ENCODE measurements at regions not wholly inside any gene's neighbourhood (a gene's known extent, or its start where the extent isn't known, plus 50 kb on each side); places are given as distances from the start of the nearest gene placed in this dataset.
A peak's percentile ranks its signal among the peaks of the same experiment; 100 is the strongest.

DNA sequence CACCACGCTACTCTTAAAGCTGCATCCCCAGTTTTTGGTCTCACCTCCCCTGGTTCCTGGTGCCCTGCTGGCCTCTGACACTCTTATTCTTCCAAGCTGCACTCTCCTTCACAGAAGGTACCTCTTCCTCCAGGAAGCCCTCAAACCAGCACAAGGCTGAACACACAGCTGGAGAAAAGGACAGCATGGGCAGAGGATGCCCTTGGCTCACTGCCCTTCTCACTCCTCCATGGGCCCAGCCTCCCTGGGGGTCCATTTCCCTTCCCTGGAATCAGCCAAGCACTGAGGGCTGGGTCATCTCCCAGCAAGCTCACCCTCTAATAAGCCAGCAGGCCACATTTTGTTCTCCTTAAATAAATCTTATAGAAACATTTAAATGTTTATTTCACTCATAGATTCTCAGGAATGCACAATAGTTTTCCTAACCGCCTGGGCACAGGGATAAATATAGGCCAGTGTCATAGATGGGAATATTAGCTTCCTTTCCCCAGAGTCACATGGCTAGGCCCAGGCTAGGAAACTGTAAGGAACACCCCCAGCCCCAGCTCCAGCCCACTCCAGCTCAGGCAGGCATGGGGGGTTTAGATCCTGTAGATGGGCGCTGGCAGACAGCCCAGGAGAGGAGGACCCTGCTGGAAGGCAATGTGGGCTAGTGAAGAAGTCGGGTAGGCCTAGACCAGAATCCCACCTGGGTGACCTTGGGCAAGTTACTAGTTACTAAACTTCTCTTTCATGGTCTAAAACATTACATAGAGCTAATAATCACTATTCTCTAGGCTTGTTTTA is 51.5 kb downstream of the IRAG1 start:
- TF ChIP-seq, protein P1, sequence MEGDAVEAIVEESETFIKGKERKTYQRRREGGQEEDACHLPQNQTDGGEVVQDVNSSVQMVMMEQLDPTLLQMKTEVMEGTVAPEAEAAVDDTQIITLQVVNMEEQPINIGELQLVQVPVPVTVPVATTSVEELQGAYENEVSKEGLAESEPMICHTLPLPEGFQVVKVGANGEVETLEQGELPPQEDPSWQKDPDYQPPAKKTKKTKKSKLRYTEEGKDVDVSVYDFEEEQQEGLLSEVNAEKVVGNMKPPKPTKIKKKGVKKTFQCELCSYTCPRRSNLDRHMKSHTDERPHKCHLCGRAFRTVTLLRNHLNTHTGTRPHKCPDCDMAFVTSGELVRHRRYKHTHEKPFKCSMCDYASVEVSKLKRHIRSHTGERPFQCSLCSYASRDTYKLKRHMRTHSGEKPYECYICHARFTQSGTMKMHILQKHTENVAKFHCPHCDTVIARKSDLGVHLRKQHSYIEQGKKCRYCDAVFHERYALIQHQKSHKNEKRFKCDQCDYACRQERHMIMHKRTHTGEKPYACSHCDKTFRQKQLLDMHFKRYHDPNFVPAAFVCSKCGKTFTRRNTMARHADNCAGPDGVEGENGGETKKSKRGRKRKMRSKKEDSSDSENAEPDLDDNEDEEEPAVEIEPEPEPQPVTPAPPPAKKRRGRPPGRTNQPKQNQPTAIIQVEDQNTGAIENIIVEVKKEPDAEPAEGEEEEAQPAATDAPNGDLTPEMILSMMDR (IDR thresholded peaks at IDR 0.05) = no peak
- no peak for TF ChIP-seq POLR2A (IDR thresholded peaks at IDR 0.05)
- Histone ChIP-seq H3K4me1 (replicated peaks in 1 of 2) (peaks cover 0 to 8% of the 10 kb centered on the region in 2 donors), H3K9me3 (replicated peaks in 1 of 3) (no peaks in the 10 kb centered on the region), H3K4me3 (no peak overlapping the region), H3K27me3 (no peaks in the 10 kb centered on the region), H3K36me3 (replicated peaks in 1 of 2) (no peaks in the 10 kb centered on the region), H3K27ac (peak overlapping the region in 1 of 5 donors; percentile 23)
- intact Hi-C loops (cut with DNase I) = no loop called here
- WGBS, 4 donors = 71 to 88% (median 81%) methylated on average over 4 of the region's 4 CpGs
- DNase-seq = no peak

DNA sequence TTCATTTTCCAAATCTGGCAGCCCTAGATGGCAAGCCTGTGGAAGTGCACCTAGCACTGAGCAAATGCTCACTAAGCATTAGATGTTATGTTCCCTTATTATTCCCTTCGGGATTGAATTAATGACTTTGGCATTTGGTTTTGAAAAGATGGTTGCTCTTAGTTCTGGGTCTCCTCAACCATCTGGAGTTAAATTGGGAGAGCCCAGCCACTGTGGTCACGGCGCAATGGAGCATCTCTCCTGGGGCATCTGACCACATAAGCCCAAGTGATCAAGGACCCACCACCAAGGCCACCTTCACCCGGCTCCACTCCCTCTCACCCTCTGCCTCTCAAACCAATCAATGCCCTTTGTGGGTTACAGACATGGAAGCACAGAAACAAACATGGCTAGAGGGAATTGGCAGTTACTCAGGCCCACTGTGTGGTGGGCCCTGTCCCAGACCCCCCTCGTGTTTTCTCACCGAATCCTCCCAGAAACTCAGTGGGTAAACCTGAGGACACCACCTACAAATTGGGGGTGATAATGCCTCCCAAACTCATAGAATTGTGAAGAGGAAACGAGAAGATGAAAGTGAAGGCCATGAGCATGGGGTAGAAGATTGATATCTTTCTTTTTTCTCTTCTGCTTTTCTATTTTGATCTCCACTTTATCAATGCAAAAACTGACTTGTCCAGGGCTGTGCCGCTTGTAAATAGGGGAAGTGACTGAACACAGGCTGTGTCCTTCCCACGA is 52.2 kb downstream of the IRAG1 start:
- H3K9me3 ChIP-seq (replicated peaks in 1 of 3) = no peaks in the 10 kb centered on the region
- H3K36me3 ChIP-seq (replicated peaks in 1 of 2) = no peaks in the 10 kb centered on the region
- TF ChIP-seq, protein P1 (IDR thresholded peaks at IDR 0.05) = no peak
- TF ChIP-seq POLR2A (IDR thresholded peaks at IDR 0.05) = no peak
- peaks cover 0 to 8% of the 10 kb centered on the region in 2 donors for H3K4me1 ChIP-seq (replicated peaks in 1 of 2)
- 71 to 82% (median 77%) methylated on average over 9 of the region's 9 CpGs for WGBS, 4 donors
- intact Hi-C loops (cut with DNase I) = no loop called here
- no peaks in the 10 kb centered on the region for H3K27me3 ChIP-seq
- peak overlapping the region in 2 of 5 donors; percentile 15 to 52 for H3K27ac ChIP-seq
- DNase-seq = peak in 1 of 7 donors; percentile 11
- no peak overlapping the region for H3K4me3 ChIP-seq

DNA sequence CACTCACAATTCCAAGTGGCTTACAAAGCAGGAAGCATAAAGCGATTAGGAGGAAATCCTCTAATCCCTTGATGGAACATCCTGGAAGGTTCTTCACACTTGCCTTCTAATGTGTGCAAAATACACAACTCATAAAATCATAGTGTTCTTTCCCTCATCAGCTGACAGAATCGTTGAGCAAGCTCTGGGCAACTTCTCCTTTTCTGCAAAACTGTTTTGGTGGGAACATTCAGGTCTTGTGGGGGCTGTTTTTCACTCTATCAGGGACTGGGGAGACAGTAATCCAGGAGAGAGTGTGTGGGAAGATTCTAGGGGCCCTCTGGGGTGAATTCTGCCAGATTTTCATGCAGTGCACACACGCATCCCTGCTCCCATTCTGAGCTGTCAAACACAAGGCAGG is 53.2 kb downstream of the IRAG1 start:
- DNase-seq = no peak
- H3K9me3 ChIP-seq (replicated peaks in 1 of 3) = no peaks in the 10 kb centered on the region
- 71 to 85% (median 74%) methylated on average over 3 of the region's 3 CpGs for WGBS, 4 donors
- H3K36me3 ChIP-seq (replicated peaks in 1 of 2) = no peaks in the 10 kb centered on the region
- no peak for TF ChIP-seq POLR2A (IDR thresholded peaks at IDR 0.05)
- TF ChIP-seq, protein P1 (IDR thresholded peaks at IDR 0.05) = no peak
- H3K4me1 ChIP-seq (replicated peaks in 1 of 2) = peaks cover 0 to 8% of the 10 kb centered on the region in 2 donors
- H3K4me3 ChIP-seq = no peak overlapping the region
- no peaks in the 10 kb centered on the region for H3K27me3 ChIP-seq
- H3K27ac ChIP-seq = peak overlapping the region in 2 of 5 donors; percentile 37 to 52
- intact Hi-C loops (cut with DNase I) = no loop called here

DNA sequence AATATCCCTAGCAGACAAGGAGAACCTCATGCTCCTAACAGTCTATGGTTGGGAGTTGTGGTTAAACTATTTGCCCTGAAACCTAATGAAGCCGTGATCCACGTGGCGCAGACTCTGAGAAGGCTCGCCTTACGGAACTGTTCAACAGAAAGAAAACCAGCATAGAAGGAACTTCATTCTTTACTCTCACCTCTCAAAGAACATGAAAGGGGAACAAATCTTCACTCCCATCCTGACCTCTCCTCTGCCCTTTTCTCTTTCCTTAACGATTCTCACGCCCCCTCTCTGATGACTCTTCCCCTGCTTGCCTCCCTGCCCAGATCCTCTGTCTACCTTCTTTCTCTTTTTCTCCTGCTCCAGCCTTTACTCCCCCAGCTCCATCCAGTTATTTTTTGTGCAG is 54.2 kb downstream of the IRAG1 start:
- Histone ChIP-seq H3K4me1 (replicated peaks in 1 of 2) (peaks cover 0 to 8% of the 10 kb centered on the region in 2 donors), H3K36me3 (replicated peaks in 1 of 2) (no peaks in the 10 kb centered on the region), H3K27ac (peak overlapping the region in 1 of 5 donors; percentile 52), H3K27me3 (no peaks in the 10 kb centered on the region), H3K9me3 (replicated peaks in 1 of 3) (no peaks in the 10 kb centered on the region), H3K4me3 (no peak overlapping the region)
- intact Hi-C loops (cut with DNase I) = no loop called here
- TF ChIP-seq, protein P1 (IDR thresholded peaks at IDR 0.05) = no peak
- TF ChIP-seq POLR2A (IDR thresholded peaks at IDR 0.05) = no peak
- peak in 1 of 7 donors; percentile 10 for DNase-seq
- 75 to 88% (median 81%) methylated on average over 7 of the region's 7 CpGs for WGBS, 4 donors
